Ecto neural progenitor cell (in vitro differentiated cells): ENCODE measurements at regions not wholly inside any gene's neighbourhood (a gene's known extent, or its start where the extent isn't known, plus 50 kb on each side); places are given as distances from the start of the nearest gene placed in this dataset.

Experiments used
- DNase-seq: peaks from one replicate; pipeline ENCODE4 v3.0.0-alpha.2; 2018; ENCODE audit warnings: low spot score

DNA sequence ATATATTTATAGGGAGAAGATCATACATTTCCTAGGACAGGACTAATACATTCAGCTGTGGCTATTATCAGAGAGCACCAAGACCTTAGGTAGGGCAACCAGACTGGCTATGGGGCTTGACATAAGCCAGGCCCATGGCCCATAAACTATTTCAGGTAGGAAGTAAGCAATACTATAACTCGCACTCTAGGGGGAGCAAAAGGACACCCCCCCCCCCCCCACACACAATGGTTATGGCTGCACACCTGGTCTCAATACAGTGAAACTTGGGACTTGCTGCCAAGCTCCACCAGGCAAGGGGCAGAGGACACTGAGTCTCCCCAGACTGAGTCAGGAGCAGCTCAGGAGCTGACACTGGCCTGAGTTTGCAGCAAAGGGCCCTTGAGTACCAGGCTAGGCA lies 348.9 kb upstream of the ASIC2 start:
- DNase-seq: no peak

DNA sequence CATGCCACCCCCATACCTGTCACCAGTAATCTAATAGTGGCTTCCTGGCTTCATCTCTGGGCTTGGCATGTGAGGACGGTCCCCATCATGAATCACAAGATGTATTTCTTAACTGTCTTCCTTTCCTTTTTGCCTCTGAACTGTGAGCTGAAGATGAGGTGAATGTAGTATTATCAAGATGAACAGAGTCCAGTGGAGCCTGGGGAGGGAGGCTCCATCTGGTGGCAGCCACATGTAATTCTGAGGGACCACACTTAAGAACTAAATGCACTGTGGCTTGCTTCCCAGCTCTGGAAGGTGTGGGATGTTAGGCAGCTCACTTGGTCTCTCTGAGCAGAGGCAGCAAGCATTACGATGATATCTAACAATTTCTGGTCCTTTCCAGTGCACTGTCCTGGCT lies 354.9 kb upstream of the ASIC2 start:
- DNase-seq: no peak

DNA sequence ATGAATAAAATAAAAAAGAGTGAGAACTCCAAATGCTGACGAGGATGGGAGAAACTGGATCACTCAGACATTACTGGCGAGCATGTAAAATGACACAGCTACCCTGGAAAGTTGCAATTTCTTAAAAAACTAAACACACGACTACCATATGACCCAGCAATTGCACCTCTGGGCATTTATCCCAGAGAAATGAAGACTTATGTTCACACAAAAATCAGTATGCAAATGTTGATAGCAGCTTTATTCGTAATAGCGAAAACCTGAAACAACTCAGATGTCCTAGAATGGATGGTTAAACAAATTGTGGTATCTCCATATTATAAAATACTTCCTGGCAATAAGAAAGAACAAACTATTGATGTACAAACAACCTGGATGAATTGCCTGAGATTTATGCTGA lies 357.2 kb upstream of the ASIC2 start:
- DNase-seq: no peak

DNA sequence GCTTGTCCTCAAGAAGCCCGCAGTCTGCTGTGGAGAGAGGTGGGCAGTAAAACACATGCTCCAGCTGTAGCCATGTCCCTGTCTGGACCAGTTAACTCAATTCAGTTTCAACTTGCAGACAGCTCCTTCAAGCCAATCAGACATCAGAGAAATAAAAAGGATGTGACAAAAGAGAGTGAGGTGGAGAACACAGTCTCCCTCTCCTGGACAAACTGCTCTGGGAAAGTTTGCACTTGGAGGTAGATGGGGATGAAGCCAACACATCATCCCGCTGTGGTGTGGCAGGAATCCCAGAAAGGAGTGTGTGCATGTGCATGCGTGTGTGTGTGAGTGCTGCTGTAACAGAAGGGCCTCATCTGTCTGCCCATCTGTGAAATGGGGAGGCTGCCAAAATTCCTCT lies 358.6 kb upstream of the ASIC2 start:
- DNase-seq: no peak

DNA sequence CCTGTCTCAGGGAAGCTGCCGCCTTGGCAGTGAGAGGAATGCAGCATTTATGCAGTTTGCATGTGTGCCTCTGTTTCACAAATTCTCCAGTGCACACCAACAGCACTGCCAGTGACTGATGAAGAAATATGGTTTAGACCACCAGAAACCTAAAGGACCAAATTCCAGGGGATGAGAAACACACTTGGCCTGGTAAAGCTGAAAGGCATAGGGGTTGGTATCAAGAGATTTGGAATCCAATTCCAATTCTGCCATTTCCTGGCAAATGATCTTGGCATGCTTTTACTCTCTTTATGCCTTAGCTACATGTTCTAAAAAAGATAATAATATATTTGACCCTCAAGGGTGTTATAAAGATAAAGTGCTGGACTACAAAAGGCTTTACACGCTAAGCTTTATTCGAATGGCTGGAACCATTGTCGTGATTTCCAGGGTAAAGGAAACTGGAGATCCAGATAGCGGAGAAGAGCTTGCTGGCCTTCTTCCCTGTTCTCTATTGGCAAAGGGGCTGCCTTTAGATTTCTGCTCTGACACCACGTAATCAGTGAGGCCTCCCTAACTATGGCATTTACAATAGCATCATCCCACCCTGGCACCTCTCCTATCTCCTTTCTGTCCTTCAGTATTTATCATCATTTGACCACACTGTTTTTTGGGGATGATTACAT lies 359.8 kb upstream of the ASIC2 start:
- no peak for DNase-seq

DNA sequence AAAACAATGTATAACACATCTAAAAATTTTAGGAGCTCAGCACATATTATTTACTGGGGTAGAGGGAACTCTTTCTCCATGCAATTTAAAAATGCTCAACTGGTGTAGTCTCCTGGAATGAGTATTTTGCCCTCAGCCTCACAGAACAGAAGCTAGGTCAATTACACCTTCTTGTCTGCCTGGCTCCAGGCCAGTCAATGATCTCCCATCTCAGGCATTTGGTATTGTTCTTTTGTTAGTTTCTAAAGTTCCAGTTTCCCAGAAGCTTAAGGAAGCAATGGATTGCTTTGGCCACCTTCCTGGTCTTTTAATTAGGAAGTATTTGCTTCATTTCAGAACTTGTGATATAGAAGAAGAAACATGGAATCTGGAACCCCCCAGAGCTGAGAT lies 360.3 kb upstream of the ASIC2 start:
- no peak for DNase-seq

DNA sequence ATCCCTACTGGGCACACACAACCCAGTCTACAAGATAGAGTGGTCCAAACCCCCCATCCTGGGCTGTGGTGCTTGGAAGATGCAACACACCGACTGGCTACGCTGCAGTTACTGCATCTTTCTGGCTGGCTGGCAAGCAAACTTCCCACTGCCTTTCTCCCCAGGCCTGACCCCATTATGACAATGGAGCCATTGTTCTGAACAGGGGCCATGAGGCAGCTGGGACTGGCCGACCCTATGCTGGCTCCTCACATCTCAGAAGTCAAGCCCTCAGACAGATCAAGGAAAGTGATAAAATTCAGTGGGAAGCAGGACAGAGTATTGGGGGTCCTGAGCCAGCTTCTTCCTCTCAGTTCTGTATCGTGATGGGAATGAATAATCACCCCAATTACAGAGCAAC lies 364.1 kb upstream of the ASIC2 start:
- no peak for DNase-seq

DNA sequence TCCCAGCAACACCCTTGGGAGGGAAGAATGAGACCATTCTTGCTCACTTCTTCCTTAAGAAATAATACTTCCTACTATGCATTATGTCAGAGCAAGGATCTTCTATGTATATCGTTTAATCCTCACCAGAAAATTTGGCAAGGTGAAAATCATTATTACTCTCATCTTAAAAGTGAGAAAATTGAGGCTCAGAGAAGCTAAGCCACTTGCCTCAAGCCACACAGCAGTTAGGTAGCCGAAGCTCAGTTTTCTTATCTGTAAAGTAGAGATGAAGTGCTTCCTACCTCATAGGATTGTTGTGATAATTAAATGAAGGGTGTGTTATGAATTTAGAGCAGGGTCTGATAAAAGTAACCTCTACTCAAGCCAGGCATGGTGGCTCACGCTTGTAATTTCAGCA lies 368.9 kb upstream of the ASIC2 start:
- no peak for DNase-seq

DNA sequence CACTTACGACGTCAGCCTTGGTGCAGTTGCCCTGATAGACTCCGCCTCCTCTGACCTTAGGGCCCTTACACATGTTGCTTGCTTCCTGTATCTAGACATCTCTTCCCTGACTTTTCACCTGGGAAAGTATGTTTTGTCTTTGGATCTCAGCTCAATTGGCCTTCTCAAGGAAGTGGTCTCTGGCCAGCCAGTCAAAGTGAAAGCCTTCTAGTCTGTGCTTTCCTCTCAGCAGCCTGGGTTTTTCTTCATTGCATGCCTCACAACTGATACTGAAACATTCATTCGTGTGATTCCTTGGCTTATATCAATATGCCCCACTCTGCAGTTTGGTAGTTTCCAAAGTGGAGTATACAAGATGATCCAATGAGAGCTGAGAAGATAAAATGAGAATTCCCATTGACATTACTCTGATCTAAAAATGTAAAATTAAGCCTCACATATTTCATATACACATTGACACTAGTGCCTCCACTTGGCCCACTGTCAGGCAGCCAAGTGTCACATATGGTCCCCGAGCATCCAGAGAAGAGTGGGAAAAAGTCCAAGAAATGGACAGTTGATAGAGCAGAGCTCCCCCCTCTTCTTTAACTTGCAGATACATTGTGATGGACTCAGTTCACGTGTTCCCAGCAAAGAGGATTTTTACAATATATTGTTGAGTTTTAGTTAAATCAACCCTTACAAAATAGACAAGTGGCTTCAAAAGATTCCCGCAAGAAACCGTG lies 371.2 kb upstream of the ASIC2 start:
- no peak for DNase-seq

DNA sequence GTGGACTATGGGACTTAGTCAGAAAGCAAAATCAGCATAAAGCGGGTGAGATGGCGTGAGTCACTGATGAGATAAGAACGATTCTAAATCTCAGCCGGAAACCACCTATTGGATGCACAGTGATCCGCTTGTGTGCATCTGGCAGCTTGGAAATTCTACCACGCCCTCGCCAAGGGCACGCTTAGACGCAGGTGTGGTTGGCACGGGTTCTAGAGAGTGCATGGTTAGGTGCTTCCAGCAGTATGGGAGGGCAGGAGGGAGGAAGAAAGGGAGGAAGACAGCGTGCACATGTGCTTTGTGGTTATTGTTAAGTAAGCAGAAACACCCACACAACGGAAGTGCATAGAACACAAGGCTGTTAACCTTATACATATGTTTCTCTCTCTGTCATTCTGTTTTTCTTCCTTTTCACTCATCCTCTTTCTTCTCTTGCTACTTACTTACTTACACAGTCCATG lies 374.0 kb upstream of the ASIC2 start:
- no peak for DNase-seq

DNA sequence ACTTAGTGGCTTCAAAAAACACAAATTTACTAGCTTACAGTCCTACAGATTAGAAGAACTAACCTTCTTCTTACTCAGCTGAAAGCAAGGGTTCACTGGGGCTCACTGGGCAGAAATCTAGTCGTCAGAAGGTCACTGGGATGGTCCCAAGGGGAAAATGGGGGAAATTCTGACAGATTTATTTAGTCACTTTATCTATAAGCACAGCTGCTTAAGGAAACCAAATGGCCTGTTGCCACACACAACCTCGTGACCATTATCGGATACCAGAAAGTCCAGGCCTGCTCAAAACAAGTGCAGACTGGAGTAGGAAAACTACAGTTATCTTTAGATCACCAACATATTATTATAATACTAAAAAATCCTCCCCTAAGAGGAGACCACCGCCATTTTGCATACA lies 374.6 kb upstream of the ASIC2 start:
- no peak for DNase-seq

DNA sequence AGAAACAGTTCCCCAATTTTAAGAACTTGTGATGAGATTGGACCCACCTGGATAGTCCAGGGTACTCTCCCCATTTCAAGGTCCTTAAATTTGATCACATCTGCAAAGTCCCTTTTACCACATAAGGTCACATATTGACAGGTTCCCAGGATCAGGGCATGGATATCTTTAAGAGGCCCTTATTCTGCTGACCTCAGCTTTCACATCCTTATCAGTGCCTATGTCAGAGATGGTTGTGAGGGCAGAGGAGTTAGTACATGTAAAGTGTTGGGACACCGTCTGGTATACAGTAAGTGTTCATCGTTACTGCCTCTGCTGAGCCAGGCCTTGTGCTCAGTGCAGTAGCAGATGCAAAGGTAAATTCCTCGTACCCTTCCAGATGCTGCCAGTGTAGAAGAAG lies 375.4 kb upstream of the ASIC2 start:
- no peak for DNase-seq

DNA sequence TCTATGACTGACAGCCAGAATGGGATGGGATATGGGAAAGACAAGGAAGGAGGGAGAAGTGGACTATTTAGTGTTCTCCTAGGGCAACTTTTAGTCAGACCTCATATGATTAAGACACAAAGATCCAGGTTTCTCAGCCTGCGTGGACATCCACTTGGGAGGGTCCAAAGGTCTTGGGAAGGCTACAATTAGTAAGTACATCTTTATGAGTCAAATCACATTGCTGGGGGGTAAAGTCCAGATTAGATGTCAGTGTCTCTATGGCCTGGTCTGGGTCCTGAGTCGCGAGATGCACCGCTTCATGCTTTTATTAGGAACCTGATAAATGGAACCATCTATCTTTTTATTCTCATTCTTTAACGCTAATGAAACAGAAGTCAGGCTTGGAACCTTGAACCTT lies 378.4 kb upstream of the ASIC2 start:
- DNase-seq: no peak

DNA sequence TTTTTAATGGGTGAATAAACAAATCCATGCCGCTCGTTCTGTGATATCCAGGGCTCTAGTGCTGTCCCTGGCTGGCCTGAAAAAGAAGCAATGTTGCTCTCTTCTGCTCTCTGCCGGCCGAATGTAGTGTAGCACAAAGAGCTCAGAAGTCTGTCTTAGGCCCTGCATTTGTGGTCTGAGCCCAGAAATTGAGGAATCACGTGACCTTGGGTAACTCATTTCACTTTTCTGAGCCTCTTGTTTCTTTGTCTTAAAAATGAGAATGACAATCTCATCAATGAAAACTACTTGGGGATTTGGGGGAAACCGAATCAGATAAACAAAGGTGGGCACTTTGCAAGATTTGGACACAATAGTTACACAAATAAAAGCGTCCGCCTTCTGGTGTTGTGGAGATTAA lies 381.6 kb upstream of the ASIC2 start:
- DNase-seq: peak; percentile 78

DNA sequence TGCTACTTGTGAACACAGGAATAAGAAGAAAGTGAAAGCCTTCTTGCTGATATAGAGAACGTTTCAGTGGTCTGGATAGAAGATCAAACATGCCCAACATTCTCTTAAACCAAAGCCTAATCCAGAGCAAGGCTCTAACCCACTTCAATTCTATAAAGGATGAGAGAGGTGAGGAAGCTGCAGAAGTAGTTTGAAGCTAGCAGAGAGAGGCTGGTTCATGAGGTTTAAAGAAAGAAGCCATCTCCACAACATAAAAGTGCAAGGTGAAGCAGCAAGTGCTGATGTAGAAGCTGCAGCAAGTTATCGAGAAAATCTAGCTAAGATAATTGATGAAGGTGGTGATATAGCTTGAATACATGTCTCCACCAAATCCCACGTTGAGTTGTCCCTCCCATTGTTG lies 383.3 kb upstream of the ASIC2 start:
- DNase-seq: no peak

DNA sequence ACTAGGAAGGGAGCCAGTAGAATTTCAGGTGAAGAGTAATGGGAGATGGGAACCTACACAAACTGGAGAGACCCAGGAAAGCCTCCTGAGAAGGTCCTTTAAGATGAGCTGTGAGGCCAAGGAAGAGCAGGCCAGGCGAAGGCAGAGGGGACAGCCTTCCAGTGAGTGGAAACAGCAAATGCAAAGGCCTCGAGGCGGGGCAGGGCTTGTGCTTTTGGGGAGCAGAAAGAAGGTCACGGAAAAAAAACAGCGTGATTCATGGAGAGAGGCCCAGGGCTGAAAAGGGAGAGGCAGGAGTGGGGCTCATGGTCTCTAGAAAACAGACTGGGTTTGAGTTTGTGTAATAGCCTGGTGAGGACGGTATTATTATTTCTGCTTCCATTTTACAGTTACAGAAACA lies 386.5 kb upstream of the ASIC2 start:
- no peak for DNase-seq

DNA sequence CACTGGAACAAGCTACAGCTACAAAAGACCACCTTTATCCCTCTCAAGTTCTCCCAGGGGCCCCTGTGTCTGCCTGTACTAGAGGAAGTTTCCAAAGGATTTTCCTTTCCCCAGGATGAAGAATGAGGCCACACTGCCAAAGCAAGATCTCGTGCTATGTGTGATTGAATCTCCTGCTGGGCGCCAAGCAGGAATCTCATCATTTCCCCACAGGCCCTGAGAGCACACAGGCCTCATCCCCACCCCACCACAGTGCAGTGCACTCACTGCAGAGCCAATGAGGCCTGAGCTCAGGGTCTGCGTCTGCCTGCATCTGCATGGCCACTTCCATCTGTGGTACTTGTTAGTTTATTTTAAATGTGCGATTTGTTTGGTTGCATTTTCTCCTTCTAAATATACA lies 387.4 kb upstream of the ASIC2 start:
- DNase-seq: no peak

DNA sequence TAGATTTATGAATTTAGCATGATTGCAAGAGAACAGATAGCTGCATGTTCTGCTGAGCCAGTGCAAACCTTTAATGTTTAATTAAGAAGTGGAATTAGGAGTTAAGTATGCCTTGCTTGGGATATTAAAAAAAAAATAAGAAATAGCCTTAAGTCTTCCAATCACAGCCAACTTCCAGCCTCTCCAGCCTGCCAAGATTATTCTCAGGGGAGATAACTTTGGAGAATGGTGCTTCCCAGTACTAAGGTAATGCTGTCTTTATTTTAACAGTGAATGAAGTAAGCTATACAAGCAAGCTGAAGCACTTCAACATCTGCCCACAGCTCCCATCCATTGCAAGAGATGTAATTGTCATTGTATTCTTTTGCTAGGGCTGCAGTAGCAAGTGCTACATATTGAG lies 389.5 kb upstream of the ASIC2 start:
- no peak for DNase-seq

DNA sequence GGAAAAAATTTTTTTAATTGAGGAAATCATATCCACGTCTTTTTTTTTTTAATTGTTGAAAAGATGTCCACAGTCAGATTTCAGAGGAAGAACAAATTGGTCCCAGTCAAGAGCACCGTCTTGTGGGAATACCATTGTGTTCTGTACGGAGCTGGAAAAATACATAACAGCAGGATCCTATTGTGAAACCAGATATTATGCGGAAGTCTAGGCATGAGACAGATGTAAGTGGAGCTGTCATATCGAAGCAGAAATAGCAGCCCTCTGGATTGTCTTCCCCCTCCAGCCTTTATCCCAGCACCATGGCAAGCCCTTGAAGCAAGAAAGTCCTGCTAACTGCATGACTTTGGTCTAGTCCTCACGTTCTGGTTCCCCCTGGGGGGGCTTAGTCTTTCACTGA lies 391.6 kb upstream of the ASIC2 start:
- DNase-seq: no peak

DNA sequence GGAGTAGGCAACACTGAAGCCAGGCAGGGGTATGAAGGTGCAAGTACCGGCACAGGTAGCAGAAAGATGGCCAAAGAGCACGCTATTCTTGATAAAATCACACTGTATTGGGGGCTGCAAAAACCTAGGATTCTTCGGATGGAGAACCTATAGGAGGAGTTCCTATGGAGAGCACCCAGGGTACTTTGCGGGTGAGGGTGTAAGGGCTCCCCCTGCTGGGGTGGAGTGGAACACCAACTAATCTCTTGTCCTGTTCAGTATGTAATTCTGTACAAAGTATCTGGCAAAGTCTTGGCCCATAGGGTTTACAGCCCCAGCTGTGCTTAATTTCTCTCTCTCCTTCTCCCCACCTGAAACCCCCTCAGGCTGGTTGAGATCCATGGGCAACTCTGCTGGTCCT lies 393.1 kb upstream of the ASIC2 start:
- no peak for DNase-seq

DNA sequence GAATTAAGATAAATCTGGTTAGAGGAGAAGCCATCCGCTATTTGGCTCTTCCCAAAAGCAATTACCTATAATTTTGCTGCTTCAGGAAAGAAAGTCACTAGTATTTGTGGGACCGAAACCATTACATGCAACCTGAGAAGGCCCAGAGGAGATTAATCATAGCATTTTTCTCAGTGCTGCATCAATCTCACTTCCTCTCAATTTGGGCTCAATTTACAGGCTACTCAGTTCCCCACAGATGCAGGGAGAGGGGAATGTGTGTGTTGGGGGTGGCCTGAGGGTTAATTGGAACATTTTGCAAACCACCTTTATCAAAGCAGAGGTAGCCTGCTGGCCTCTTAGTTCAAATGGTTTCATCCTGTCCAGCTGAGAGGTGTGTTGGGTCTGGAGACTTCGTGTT lies 394.7 kb upstream of the ASIC2 start:
- no peak for DNase-seq

DNA sequence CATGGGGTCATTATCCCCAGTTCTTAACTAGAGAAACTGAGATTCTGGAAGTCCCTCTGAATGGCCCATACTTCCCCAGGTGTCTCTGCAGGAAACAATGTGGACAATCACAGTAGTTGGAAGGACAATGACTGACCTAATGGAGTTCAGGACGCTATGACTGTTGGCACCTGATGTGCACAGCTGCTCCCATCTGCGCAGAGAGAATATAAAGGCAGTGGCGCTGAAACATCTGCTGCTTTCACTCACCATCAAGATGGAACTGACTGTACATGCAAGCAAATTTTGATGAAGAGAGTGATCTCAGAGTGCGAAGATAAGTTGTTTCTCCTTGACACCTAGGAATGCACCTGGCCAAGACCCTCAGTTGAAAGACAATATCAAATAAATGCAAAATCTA lies 395.7 kb upstream of the ASIC2 start:
- no peak for DNase-seq

DNA sequence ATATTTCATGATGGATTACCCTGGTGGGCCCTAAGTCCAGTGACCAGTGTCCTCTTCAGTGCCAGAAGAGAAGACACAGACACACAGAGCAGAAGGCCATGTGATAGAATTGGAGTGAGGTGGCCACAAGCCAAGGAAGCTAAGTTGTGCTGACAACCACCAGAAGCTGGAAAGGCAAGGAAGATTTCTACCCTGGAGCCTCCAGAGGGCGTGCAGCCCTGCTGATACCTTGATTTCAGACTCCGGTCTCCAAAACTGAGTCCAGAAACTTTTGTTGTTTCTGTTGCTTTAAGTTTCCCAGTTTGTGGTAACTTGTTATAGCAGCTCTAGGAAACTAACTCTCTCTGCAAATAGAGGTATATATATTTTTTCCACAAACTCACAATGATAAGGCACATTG lies 396.6 kb upstream of the ASIC2 start:
- no peak for DNase-seq

DNA sequence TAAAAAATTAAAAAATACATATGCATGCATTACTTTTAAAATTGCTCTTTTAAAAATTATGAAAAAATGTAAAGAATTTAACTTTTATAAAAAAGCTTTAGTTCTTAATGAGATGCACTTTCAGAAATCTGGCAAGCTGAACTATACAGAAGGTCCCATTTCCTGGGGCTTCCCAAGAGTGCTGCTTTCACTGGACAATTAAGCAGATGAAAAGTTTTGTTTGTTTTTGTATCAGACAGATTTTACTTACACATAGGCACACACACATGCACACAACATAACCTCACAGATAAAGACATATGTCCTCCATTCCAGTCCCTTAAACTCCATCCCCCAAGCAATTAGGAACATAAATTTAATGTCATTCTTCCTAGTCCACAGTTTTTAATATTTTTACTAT lies 402.3 kb upstream of the ASIC2 start:
- DNase-seq: no peak
